ENCODE measurements at regions not wholly inside any gene's neighbourhood (a gene's known extent, or its start where the extent isn't known, plus 50 kb on each side); places are given as distances from the start of the nearest gene placed in this dataset.

GRCh38 chr10:4006858-4007257 lies 221.8 kb upstream of the KLF6 start:
- TF ChIP-seq MAX (IDR thresholded peaks at IDR 0.05; ENCODE audit: insufficient read depth, insufficient read length) (no peak), FOS (IDR thresholded peaks at IDR 0.05; ENCODE audit: borderline replicate concordance, insufficient read depth, low read length) (no peak), CTCF (IDR thresholded peaks at IDR 0.05; ENCODE audit: extremely low read depth in 1 of 2, insufficient read depth in 1 of 2, low read depth in 1 of 2, low read length in 2 of 2) (no peak), POLR2AphosphoS5 (IDR thresholded peaks at IDR 0.05; ENCODE audit: insufficient read depth, low read depth, low read length) (no peak)
